Ramos (cell line): ENCODE measurements at regions not wholly inside any gene's neighbourhood (a gene's known extent, or its start where the extent isn't known, plus 50 kb on each side); places are given as distances from the start of the nearest gene placed in this dataset.

Experiments used
- in situ Hi-C: fragments of 300-500 bp; cut with MboI; formaldehyde crosslinking; loops from one replicate; pipeline ENCODE4 v1.14.3; 2022; ENCODE audit warnings: low sequenced_read_pairs; ENCODE audit not compliant: unreplicated experiment

- in situ Hi-C loops: no loop called here
These were observed 58.3 kb upstream of the ZNF507 start for GRCh38 chr19:32287086-32287485.

GRCh38 chr19:32287811-32288227 is 57.6 kb upstream of the ZNF507 start:
- in situ Hi-C loops: no loop called here

DNA sequence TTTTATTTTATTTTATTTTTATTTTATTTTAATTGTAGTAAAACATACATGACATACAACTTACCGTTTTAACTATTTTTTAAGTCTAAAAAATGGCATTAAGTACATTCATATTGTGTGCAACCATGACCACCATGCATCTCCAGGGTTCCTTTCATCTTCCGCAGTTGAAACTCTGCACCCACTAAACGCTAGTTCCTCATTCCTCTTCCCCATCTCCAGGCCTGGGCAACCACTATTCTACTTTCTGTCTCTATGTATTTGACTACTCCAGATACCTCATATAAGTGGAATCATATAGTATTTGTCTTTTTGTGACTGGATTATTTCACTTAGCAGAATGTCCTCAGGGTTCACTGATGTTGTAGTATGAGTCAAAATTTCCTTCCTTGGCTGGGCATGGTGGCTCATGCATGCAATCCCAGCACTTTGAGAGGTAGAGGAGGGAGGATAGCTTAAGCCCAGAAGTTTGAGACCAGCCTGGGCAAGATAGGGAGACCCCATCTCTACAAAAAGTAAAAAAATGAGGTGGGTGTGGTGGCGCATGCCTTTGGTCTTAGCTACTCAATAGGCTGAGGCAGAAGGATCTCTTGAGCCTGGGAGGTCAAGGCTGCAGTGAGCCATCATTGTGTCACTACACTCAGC is 55.7 kb upstream of the ZNF507 start:
- in situ Hi-C loops: no loop called here

- in situ Hi-C loops: no loop called here
These were observed 53.5 kb upstream of the ZNF507 start for GRCh38 chr19:32291876-32292275.

- in situ Hi-C loops: no loop called here
These were observed 50.5 kb upstream of the ZNF507 start for GRCh38 chr19:32294871-32295438.
